SK-N-MC (cell line): ENCODE measurements at regions not wholly inside any gene's neighbourhood (a gene's known extent, or its start where the extent isn't known, plus 50 kb on each side); places are given as distances from the start of the nearest gene placed in this dataset.

Experiments used
- EZH2 ChIP-seq: fragments of 200-600 bp; sonication (generic); IDR thresholded peaks from one replicate; pipeline ENCODE4 v1.6.1; 2017; ENCODE audit warnings: antibody characterized with exemption
- FOXP2 ChIP-seq: optimal IDR thresholded peaks from 2 replicates; pipeline ENCODE3; 2011; ENCODE audit warnings: mild to moderate bottlenecking, moderate library complexity; ENCODE audit not compliant: insufficient read depth; ENCODE audit errors: extremely low read length, control extremely low read depth
- POLR2AphosphoS5 ChIP-seq: IDR thresholded peaks from 2 replicates; pipeline ENCODE4 v1.6.1; 2012; ENCODE audit warnings: mild to moderate bottlenecking, low read depth, low read length, borderline replicate concordance

- TF ChIP-seq EZH2 (no peak), POLR2AphosphoS5 (no peak), FOXP2 (no peak)
These were observed 383.6 kb upstream of the CDH6 start for GRCh38 chr5:30809933-30810332.
